Mammary epithelial cell (primary cell): ENCODE measurements at regions not wholly inside any gene's neighbourhood (a gene's known extent, or its start where the extent isn't known, plus 50 kb on each side); places are given as distances from the start of the nearest gene placed in this dataset.

ENCODE experiments used
- CTCF ChIP-seq, 2 donors: IDR thresholded peaks in 1 of 2; conservative IDR thresholded peaks in 1 of 2; 2 replicates each; pipeline ENCODE4 v1.5.1; 2011 to 2012; ENCODE audit warnings: inconsistent platforms in 2 of 2, low read length in 2 of 2, mild to moderate bottlenecking in 2 of 2, control low read depth in 1 of 2, low read depth in 1 of 2; ENCODE audit not compliant: insufficient read depth in 1 of 2; ENCODE audit errors: extremely low read depth in 1 of 2
- EZH2 ChIP-seq: IDR thresholded peaks from 2 replicates; pipeline ENCODE4 v1.6.1; 2012; ENCODE audit warnings: low read length, inconsistent platforms, borderline replicate concordance

- TF ChIP-seq EZH2 (no peak), CTCF (conservative IDR thresholded peaks at IDR 0.05 in 1 of 2, IDR thresholded peaks at IDR 0.05 in 1 of 2; ENCODE audit: extremely low read depth in 1 of 2, insufficient read depth in 1 of 2, low read depth in 1 of 2, low read length in 2 of 2) (no peak)
These were observed 74.2 kb upstream of the LAPTM4A start for GRCh38 chr2:20125616-20126015.
